H9 (cell line): ENCODE measurements at regions not wholly inside any gene's neighbourhood (a gene's known extent, or its start where the extent isn't known, plus 50 kb on each side); places are given as distances from the start of the nearest gene placed in this dataset.

Source experiments
- DNase-seq: peaks from one replicate; pipeline ENCODE4 v3.0.0-alpha.2; 2017
- H2AFZ ChIP-seq: one replicate; pipeline ENCODE4 v1.6.1; 2013; ENCODE audit warnings: mild to moderate bottlenecking, low read length, control low read depth, moderate library complexity
- H2AK5ac ChIP-seq: 2 replicates; pipeline ENCODE4 v1.6.1; 2013; ENCODE audit warnings: low read length, control low read depth, mixed read lengths; ENCODE audit not compliant: insufficient read length
- H2BK120ac ChIP-seq: one replicate; pipeline ENCODE4 v1.6.1; 2013; ENCODE audit warnings: low read depth, mild to moderate bottlenecking, low read length, control low read depth, inconsistent platforms; ENCODE audit not compliant: poor library complexity, severe bottlenecking
- H2BK12ac ChIP-seq: 2 replicates; pipeline ENCODE4 v1.6.1; 2013; ENCODE audit warnings: low read length, control low read depth, mixed read lengths, low read depth; ENCODE audit not compliant: insufficient read length
- H2BK15ac ChIP-seq: 2 replicates; pipeline ENCODE4 v1.6.1; 2013; ENCODE audit warnings: low read depth, low read length, control low read depth
- H2BK20ac ChIP-seq: one replicate; pipeline ENCODE4 v1.6.1; 2013; ENCODE audit warnings: low read depth, mild to moderate bottlenecking, low read length, control low read depth, inconsistent platforms; ENCODE audit not compliant: poor library complexity, severe bottlenecking
- H2BK5ac ChIP-seq: 2 replicates; pipeline ENCODE4 v1.6.1; 2013; ENCODE audit warnings: low read length, control low read depth, mixed read lengths; ENCODE audit not compliant: insufficient read length
- H3K14ac ChIP-seq: 2 replicates; pipeline ENCODE4 v1.6.1; 2013; ENCODE audit warnings: low read length, control low read depth; ENCODE audit not compliant: insufficient read depth
- H3K18ac ChIP-seq: 2 replicates; pipeline ENCODE4 v1.6.1; 2013; ENCODE audit warnings: low read depth, mild to moderate bottlenecking, mixed read lengths, low read length, control low read depth; ENCODE audit not compliant: insufficient read length
- H3K23ac ChIP-seq: 2 replicates; pipeline ENCODE4 v1.6.1; 2013; ENCODE audit warnings: low read length, control low read depth, mixed read lengths, low read depth; ENCODE audit not compliant: insufficient read length
- H3K23me2 ChIP-seq: 2 replicates; pipeline ENCODE4 v1.6.1; 2013; ENCODE audit warnings: low read depth, mild to moderate bottlenecking, mixed read lengths, low read length, control low read depth; ENCODE audit not compliant: insufficient read length, poor library complexity, severe bottlenecking
- H3K27ac ChIP-seq: 2 replicates; pipeline ENCODE4 v1.5.1; 2013; ENCODE audit warnings: low read length, control low read depth, mixed read lengths, low read depth; ENCODE audit not compliant: insufficient read length
- H3K27me3 ChIP-seq: 2 replicates; pipeline ENCODE4 v1.6.1; 2013; ENCODE audit warnings: low read length, control low read depth, inconsistent platforms; ENCODE audit not compliant: insufficient read depth
- H3K4ac ChIP-seq: 2 replicates; pipeline ENCODE4 v1.6.1; 2013; ENCODE audit warnings: low read depth, mild to moderate bottlenecking, control low read depth, inconsistent platforms, low read length, moderate library complexity
- H3K4me1 ChIP-seq: 2 replicates; pipeline ENCODE4 v1.6.1; 2013; ENCODE audit warnings: low read length, control low read depth, inconsistent platforms; ENCODE audit not compliant: insufficient read depth
- H3K4me2 ChIP-seq: 2 replicates; pipeline ENCODE4 v1.6.1; 2013; ENCODE audit warnings: low read length, control low read depth, mixed read lengths; ENCODE audit not compliant: insufficient read length, insufficient read depth
- H3K56ac ChIP-seq: 2 replicates; pipeline ENCODE4 v1.6.1; 2013; ENCODE audit warnings: low read depth, mild to moderate bottlenecking, mixed read lengths, low read length, control low read depth; ENCODE audit not compliant: insufficient read length
- H3K79me1 ChIP-seq: 2 replicates; pipeline ENCODE4 v1.6.1; 2013; ENCODE audit warnings: low read depth, mild to moderate bottlenecking, moderate library complexity, low read length, control low read depth, inconsistent platforms; ENCODE audit not compliant: insufficient read depth, poor library complexity, severe bottlenecking
- H3K79me2 ChIP-seq: 2 replicates; pipeline ENCODE4 v1.6.1; 2013; ENCODE audit warnings: low read length, control low read depth, inconsistent platforms; ENCODE audit not compliant: insufficient read depth
- H3K9ac ChIP-seq: 2 replicates; pipeline ENCODE4 v1.6.1; 2013; ENCODE audit warnings: low read length, control low read depth, mixed read lengths; ENCODE audit not compliant: insufficient read length; ENCODE audit errors: extremely low read depth
- H3K9me3 ChIP-seq: one replicate; pipeline ENCODE4 v1.6.1; 2013; ENCODE audit warnings: low read depth, low read length, inconsistent platforms; ENCODE audit not compliant: control insufficient read depth
- H3T11ph ChIP-seq: one replicate; pipeline ENCODE4 v1.6.1; 2013; ENCODE audit warnings: mild to moderate bottlenecking, low read length, control low read depth, inconsistent platforms
- H4K20me1 ChIP-seq: one replicate; pipeline ENCODE4 v1.6.1; 2013; ENCODE audit not compliant: control insufficient read depth, insufficient read length, insufficient read depth
- H4K5ac ChIP-seq: 2 replicates; pipeline ENCODE4 v1.6.1; 2013; ENCODE audit warnings: low read depth, mild to moderate bottlenecking, mixed read lengths, low read length, control low read depth; ENCODE audit not compliant: insufficient read length
- H4K8ac ChIP-seq: replicated peaks from 2 replicates; pipeline ENCODE4 v1.6.1; 2013; ENCODE audit warnings: low read length, control low read depth, mixed read lengths, low read depth; ENCODE audit not compliant: insufficient read length
- H4K91ac ChIP-seq: 2 replicates; pipeline ENCODE4 v1.6.1; 2013; ENCODE audit warnings: low read depth, mild to moderate bottlenecking, moderate library complexity, mixed read lengths, low read length, control low read depth; ENCODE audit not compliant: insufficient read length
- H3K27ac Mint-ChIP-seq, 3 experiments: 2 replicates in 2 of 3; 3 replicates in 1 of 3; pipeline ENCODE4 v1.8.0; 2020 to 2021; ENCODE audit warnings: mixed read lengths in 3 of 3, mild to moderate bottlenecking in 1 of 3, moderate library complexity in 1 of 3
- H3K27me3 Mint-ChIP-seq: 2 replicates; pipeline ENCODE4 v1.8.0; 2021; ENCODE audit warnings: low read depth, mild to moderate bottlenecking, moderate library complexity, mixed read lengths
- H3K36me3 Mint-ChIP-seq, 3 experiments: 2 replicates in 2 of 3; 3 replicates in 1 of 3; pipeline ENCODE4 v1.8.0; 2020 to 2021; ENCODE audit warnings: low read depth in 3 of 3, mixed read lengths in 3 of 3; ENCODE audit not compliant: insufficient read depth in 1 of 3
- H3K4me1 Mint-ChIP-seq, 2 experiments: 2 replicates each; pipeline ENCODE4 v1.8.0; 2020; ENCODE audit warnings: mixed read lengths in 2 of 2
- H3K4me3 Mint-ChIP-seq, 2 experiments: 2 replicates in 1 of 2; 3 replicates in 1 of 2; pipeline ENCODE4 v1.8.0; 2020 to 2021; ENCODE audit warnings: mild to moderate bottlenecking in 2 of 2, mixed read lengths in 2 of 2, moderate library complexity in 1 of 2
- H3K9me3 Mint-ChIP-seq, 2 experiments: 2 replicates in 1 of 2; 3 replicates in 1 of 2; pipeline ENCODE4 v1.8.0; 2020; ENCODE audit warnings: mild to moderate bottlenecking in 2 of 2, mixed read lengths in 2 of 2, moderate library complexity in 1 of 2
- WGBS: extraction: QIAGEN DNeasy Blood & Tissue Kit; methylation state at CpG from one replicate; pipeline ENCODE4 v1.1.7; 2013; ENCODE audit warnings: missing lambda C conversion rate, low lambda C conversion rate, mixed read lengths; ENCODE audit not compliant: insufficient read length; ENCODE audit errors: extremely low coverage; 5-methylcytosine and 5-hydroxymethylcytosine counted together
- TF ChIP-seq, protein P1 (sequence below): fragments of 200-600 bp; sonication (generic); conservative IDR thresholded peaks from 3 replicates; pipeline ENCODE4 v1.8.0; 2021; ENCODE audit warnings: antibody characterized with exemption, mild to moderate bottlenecking

GRCh38 chr6:81373414-81373813 lies 379.1 kb downstream of the TENT5A start:
- H3K4me1 Mint-ChIP-seq = no peaks in the 10 kb centered on the region
- no peaks in the 10 kb centered on the region for H3K9me3 ChIP-seq

More at GRCh38 chr6:81373414-81373813, 379.1 kb downstream of the TENT5A start:
- Histone ChIP-seq H3K23me2 (no peaks in the 10 kb centered on the region), H3K14ac (no peak overlapping the region), H3K56ac (no peak overlapping the region), H3K4me1 (no peaks in the 10 kb centered on the region), H3K27ac (no peak overlapping the region), H2BK15ac (no peak overlapping the region), H3K18ac (no peak overlapping the region), H3K79me1 (no peaks in the 10 kb centered on the region), H3K9ac (no peak overlapping the region), H4K8ac (no peak overlapping the region), H3K79me2 (no peaks in the 10 kb centered on the region), H3K4me2 (no peak overlapping the region), H2BK120ac (no peak overlapping the region), H3K4ac (no peak overlapping the region), H4K91ac (no peak overlapping the region), H2AFZ (no peak overlapping the region), H4K20me1 (no peaks in the 10 kb centered on the region), H4K5ac (no peak overlapping the region), H2AK5ac (no peak overlapping the region), H3T11ph (no peak overlapping the region), H3K23ac (no peak overlapping the region), H2BK12ac (no peak overlapping the region), H2BK20ac (no peak overlapping the region), H2BK5ac (no peak overlapping the region), H3K27me3 (no peaks in the 10 kb centered on the region)
- H3K9me3 Mint-ChIP-seq = no peaks in the 10 kb centered on the region; a peak in 1 of 5 replicates
- TF ChIP-seq, protein P1, sequence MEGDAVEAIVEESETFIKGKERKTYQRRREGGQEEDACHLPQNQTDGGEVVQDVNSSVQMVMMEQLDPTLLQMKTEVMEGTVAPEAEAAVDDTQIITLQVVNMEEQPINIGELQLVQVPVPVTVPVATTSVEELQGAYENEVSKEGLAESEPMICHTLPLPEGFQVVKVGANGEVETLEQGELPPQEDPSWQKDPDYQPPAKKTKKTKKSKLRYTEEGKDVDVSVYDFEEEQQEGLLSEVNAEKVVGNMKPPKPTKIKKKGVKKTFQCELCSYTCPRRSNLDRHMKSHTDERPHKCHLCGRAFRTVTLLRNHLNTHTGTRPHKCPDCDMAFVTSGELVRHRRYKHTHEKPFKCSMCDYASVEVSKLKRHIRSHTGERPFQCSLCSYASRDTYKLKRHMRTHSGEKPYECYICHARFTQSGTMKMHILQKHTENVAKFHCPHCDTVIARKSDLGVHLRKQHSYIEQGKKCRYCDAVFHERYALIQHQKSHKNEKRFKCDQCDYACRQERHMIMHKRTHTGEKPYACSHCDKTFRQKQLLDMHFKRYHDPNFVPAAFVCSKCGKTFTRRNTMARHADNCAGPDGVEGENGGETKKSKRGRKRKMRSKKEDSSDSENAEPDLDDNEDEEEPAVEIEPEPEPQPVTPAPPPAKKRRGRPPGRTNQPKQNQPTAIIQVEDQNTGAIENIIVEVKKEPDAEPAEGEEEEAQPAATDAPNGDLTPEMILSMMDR = no peak
- no peaks in the 10 kb centered on the region for H3K36me3 Mint-ChIP-seq
- H3K27ac Mint-ChIP-seq = no peak overlapping the region
- no peak overlapping the region for H3K4me3 Mint-ChIP-seq
- no peaks in the 10 kb centered on the region; the same call in 1 of the 2 replicates for H3K27me3 Mint-ChIP-seq
- WGBS = no CpG with 5 or more reads among the region's 1 CpG
- no peak for DNase-seq
